ENCODE measurements at regions not wholly inside any gene's neighbourhood (a gene's known extent, or its start where the extent isn't known, plus 50 kb on each side); places are given as distances from the start of the nearest gene placed in this dataset.

DNA sequence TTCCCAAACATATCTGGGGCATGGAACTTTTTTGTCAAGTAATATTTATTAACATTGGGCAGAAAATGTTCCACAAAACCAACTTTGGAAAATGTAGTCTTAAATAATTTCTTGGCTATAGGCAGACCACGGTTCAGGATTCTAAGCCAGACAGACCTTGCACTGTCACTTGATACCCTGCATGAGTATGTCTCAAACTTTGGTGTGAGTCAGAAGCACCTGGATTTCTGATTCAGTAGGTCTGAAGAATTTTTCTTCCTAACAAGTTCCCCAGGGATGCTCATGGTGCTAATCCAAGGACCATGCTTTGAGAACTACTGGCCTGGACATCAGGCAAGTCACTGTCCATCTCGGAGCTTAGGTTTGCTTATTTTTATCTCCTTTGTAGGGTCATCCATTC lies 562.0 kb downstream of the PLPP3 start:
- no peak for DNase-seq

DNA sequence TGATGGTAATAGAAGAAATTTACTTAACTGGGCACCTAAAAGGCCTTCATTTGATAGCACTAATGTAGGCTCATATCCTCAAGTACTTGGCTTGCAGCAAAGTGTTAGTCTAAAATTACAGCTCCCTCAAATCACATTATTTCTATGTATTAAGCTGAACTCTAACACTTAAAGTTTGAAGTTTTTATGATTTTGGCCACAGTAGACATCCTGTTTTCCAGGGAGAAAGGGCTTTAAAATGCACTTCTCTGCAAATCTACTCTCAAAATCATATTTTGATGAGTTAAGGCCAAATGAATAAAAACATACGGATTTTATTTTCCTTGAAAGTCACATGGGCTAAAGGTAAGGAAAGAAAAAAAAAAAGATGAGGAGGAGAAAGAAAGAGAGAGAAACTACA lies 575.5 kb downstream of the PLPP3 start:
- DNase-seq = no peak

GRCh38 chr1:56002231-56002630 lies 577.1 kb downstream of the PLPP3 start:
- DNase-seq = no peak

GRCh38 chr1:56000424-56000823 lies 578.9 kb downstream of the PLPP3 start:
- no peak for DNase-seq

- no peak for DNase-seq
Observed at GRCh38 chr1:55997536-55997935, 581.8 kb downstream of the PLPP3 start.

DNA sequence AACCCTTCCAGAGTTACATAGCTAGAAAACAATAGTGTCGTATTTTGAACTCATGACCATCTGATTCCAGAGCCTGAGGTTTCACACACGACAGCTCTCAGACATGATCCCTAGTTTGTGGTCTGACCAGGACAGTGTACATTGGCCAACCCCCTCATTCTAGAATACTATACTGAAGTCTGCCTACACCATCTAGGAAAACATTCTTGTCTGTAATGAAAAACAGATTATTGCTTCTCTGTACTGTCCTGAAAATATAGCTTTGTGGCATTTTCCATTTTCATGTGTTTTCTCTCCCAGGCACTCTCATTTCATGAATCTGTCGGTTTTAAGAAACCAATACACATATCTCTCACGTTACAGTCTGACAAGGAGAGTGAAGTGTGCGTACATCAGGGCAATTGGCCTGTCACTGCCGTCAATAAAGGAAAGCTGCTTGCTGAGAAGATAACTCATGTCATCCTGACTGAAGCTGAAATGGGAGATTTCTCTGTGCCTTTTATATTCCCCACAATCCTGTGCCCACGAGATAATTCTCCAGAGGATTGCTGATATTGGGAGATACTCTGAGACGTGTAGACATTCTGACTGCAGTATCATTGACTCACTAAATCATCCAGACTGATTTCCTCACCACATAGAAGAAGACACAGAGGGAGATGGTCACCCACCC lies 585.6 kb downstream of the PLPP3 start:
- no peak for DNase-seq

DNA sequence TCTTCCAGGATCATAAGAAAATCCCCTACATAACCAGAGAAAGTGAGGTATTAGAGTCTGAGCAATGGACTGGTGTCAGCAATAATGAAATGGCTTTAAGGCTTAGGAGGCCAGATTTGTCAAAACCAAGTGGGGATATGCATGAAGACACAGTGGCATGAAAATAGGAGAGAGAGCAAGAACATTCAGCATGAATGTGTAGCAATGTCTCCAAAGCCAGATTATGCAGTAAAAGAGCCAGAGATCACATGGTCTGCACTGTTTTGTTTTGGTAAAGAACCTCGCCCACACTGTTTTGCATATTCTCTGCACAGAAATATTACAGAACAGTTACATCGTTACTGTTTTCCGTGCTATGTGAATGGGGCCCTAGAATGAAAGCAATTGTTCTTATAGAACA lies 589.4 kb downstream of the PLPP3 start:
- DNase-seq = no peak

DNA sequence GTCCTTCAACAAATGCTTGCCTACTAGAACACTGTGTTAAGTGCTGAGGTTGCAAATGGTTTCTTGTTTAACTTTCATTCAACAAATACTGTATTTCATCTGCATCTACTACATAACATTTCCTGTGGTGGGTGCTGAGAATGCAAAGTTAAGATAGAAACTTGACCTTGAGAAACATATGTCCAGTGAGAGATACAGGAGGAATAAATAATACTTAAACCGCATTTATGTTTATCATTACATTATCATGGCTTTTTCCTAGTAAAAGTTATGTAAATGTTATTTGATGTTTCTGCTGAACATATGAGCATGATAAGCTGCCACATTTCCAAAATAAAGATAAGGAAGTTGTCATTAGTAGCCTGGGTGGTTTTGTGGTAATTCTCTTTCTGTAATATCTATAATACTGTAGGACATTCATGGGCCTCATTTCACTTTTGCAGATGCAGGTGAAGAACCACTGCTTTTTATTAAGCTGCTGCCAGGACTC lies 590.4 kb downstream of the PLPP3 start:
- no peak for DNase-seq

DNA sequence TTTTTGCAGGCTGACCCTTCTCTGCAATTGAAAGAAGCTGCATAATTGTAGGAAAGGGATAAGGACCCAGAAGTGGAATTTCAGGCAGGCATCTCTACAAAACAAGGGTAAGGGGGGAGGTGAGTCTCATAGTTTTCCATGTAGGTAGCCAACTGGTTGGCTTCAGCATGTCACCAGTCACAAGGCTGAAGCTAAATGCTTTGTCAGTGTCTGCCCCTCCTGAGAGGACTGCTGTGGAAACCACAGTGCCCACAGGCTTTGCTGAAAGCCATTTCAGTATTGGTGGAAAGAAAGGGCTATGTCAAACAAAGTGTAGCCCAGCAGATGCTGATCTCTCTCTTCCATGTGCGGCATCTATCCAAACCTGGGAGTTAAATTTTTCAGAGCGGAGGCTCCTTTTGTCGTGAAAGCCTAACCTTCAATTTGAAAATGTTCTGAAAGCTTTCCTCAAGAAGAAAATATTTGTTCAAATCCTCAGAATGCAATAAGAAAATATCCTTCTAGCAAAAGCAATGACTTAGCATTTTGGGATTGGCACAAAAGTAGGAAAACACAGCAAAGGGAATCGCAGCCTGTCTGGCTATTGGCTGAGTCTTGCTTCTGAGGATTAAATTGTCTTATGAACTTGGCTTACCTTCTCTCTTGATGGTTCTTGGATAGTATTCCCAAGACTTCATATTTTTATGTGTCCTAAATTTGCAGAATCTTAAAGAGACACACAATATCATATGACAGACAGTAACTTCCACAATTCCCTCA lies 591.7 kb downstream of the PLPP3 start:
- no peak for DNase-seq

GRCh38 chr1:55986003-55986402 lies 593.4 kb downstream of the PLPP3 start:
- no peak for DNase-seq

DNA sequence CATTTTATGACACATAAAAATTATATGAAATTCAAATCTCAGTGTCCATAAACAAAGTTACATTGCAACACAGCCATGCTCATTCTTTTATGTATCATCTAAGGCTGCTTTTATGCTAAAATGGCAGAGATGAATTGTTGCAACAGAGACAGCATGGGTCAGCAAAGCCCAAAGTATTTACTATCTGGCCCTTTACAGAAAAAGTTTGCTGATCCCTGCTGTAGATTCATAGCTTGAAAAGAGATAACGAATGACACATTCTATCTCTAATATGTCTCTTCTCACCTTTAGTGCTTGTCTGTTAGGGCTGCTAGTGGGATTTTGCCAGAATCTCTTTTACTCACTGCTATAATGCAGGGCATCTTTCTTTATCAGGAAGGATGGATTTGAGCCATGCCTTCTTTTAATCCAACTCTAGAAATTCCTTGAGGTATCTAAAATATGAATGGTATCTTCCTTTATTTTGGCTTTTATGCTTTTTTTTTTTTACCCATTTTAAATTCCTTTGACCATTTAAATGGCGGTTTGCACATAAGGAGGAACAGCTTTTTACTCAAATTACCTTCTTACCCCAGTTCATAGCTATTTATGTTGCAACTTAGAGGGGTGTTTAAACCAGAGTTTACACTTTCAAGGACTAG lies 598.2 kb downstream of the PLPP3 start:
- no peak for DNase-seq

- DNase-seq = no peak
Observed at GRCh38 chr1:55980582-55980981, 598.8 kb downstream of the PLPP3 start.

- DNase-seq = no peak
Observed at GRCh38 chr1:55974714-55975441, 604.5 kb downstream of the PLPP3 start.

DNA sequence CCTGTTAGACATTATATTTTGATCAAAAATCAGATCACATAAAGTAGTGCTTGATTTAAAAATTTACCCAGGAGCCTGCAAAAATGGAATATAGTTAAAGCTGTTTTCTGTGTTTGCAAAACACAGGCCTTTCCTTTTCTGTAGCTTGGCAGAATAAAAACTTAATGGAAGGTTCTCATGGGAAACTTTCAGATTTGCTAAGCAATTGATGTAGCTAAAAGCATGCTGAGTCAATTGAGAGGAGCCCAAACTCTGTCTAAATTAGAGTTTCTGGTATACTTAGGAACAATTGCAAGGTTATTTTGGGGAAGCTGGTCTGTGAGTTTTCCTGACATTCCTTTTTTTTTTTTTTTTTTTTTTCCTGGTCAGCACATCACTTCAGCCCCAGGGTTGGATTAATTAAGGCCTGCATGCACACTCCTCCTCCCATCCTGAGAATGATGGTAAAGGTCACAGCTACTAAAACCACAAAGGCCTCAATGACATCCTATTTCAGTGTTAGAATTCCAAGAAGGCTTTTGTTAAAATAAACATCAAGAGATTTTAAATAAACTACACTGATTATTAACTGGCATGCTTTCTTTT lies 608.7 kb downstream of the PLPP3 start:
- DNase-seq = no peak

DNA sequence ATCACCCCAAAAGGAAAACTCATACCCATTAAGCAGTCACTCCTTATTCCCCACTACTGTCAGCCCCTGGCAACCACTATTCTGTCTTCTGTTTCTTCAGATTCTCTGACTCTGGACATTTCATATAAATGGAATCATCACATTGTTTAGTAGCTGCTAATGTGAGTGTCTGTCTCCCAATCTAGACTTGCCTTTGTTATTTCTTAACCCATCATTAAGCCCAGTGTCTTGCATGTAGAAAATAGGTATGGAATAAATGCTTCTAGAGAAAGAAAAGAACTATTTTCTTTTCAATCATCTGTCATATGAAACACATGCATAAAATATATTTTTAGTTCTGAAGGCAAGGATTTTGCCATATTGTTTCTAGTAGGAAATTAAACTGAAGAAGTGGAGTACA lies 610.0 kb downstream of the PLPP3 start:
- no peak for DNase-seq

- no peak for DNase-seq
Observed at GRCh38 chr1:55968661-55969060, 610.7 kb downstream of the PLPP3 start.

DNA sequence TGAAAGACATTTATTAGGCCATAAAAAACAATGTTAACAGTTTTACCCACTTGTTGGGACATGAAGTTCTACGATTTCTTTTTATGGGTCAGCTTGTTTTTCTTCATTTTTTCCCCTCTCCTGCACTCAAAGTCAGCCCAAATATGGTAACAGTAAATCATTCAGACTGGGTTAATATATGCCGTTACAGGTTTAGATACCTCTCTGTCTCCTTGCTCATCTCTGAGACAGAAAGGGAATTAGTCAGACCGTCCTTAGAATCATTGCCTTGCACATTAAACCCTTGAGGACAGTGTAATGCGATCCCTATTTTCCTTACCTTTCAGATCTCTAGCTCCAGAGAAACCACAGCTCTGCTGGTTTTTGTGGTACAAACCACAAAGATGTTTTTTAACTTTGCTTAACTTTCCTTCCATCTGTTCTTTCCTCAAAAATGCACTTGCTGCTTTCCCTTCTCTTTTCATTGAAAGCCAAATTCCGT lies 613.3 kb downstream of the PLPP3 start:
- DNase-seq = no peak

DNA sequence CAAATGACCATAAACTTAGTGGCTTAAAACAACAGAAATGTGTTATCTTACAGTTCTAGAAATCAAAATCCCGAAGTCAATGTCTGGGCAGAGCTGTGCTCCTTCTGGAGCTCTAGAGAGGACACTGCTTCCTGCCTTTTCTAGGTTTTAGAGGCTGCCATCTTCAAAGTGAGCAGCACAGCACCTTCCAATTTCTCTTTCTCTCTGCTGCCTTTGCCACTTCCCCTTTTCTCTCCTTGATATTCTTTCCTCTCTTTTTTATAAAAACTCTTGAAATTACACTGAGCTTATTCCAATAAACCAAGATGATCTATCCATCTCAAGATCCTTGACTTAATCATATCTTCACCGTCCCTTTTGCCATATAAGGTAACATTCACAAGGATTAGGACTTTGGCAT lies 616.9 kb downstream of the PLPP3 start:
- no peak for DNase-seq

- no peak for DNase-seq
Observed at GRCh38 chr1:55959136-55959548, 620.2 kb downstream of the PLPP3 start.

GRCh38 chr1:55958498-55958897 lies 620.9 kb downstream of the PLPP3 start:
- no peak for DNase-seq

DNA sequence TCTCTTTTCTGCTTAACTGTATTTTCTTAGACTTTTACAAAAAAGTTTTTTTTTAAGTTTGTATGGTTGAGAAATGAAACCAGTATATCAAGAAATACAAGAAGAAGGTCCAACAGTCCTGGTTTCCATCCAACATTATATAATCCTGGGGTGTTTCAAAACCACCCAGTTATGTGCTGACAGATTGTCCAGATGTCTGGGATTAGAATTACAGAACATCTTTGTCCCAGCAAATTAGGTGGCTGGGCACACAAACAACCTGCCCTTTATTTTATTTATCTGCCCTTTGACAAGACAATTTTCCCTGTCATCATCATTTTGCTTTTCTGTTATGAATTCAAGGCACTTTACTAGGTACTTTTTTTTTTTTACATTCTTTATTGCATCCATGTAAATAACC lies 622.1 kb downstream of the PLPP3 start:
- DNase-seq = no peak

GRCh38 chr1:55955016-55955621 lies 624.2 kb downstream of the PLPP3 start:
- no peak for DNase-seq

Data from activated CD4-positive, alpha-beta T cell treated with anti-CD3 and anti-CD28 coated beads, Interleukin-10, Interleukin-2, amounts not matched to agents 100 ng/mL and 50 ng/mL, durations not matched to agents 16 hours and 8 hours (primary cell).